HG03108 (cell line): ENCODE measurements at regions not wholly inside any gene's neighbourhood (a gene's known extent, or its start where the extent isn't known, plus 50 kb on each side); places are given as distances from the start of the nearest gene placed in this dataset.

ENCODE experiments used
- ATAC-seq: cut with Tn5 transposase; IDR thresholded peaks from one replicate; pipeline ENCODE4 v1.9.1; 2021; ENCODE audit warnings: moderate library complexity; ENCODE audit not compliant: unreplicated experiment

DNA sequence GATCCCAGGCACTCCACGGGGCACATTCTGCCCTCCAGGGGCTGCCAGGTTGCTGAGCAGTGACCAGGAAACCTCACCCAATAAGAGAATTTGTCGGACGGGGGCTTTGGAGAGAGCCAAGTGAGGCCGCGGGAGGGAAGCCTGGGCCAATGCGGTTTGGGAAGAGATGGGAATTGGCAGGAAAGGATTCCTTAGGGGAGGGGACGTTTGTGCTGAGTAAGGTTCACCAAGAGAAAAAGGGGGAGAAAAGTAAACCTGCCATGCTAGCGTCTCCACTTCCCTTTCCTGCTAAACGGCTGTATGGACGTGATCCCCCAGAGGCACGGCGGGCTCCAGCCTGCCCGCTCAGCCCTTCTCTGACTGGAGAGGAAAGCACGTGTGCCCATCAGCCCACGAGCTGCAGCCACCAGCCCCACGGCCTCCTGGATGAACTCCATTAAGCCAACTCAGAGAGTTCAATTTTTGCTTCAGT, 194.4 kb upstream of the ID2 start:
- peak; percentile 16 for ATAC-seq

DNA sequence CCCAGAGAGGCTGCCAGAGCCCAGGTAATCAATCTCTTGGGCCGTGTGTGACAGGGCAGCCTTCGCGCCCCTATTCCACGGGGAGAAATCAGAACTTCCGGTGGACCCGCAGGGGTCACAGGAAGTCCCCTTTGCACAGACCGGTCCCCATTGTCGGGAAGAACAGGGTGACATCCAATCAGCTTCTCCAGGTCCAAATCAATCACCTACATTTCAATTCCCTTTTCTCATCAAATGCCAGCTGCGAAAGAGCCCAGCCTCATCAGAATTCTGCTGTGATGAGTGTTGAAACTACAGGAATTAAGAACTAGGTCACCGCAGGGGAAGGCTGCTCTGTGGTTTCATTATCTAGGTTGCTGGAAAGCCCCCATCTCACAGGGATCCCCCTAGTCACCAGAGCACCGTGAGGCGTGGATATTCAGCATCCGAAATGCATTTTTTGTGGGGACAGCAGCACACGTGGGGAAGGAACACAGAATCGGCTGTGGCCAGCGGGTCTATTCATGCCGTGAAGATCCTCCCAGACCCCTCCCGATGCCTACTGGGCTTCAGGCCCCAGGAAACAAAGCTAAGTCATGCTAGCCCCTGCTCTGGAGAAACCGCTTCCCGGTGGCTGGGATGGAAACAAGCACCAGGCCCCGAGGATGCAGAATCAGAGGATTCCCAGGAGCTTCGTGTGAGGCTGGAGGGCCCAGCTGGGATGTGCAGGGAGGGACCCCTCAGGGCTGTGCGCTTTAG, 193.7 kb upstream of the ID2 start:
- ATAC-seq = peak; percentile 74

GRCh38 chr2:8489221-8489620, 192.6 kb upstream of the ID2 start:
- no peak for ATAC-seq

DNA sequence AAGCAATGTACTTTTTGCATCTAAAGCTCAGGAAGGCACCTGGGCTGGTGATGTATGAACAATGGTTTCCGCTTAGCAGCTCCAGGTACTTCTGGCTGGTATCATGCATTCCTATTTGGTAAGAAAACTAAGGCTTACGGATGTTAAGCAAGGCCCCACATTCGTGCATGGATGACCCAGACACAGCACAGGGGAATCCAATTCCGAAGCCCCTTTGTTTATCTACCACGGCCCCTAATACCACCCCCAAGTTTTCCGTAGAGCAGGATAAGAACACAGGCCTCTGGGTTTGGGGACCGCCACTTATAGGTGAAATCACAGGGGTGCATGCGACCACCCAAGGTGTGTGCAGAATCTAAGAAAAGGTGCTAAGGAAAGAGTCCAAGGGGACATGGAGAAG, 192.1 kb upstream of the ID2 start:
- no peak for ATAC-seq

GRCh38 chr2:8490166-8490721, 191.6 kb upstream of the ID2 start:
- ATAC-seq = no peak

DNA sequence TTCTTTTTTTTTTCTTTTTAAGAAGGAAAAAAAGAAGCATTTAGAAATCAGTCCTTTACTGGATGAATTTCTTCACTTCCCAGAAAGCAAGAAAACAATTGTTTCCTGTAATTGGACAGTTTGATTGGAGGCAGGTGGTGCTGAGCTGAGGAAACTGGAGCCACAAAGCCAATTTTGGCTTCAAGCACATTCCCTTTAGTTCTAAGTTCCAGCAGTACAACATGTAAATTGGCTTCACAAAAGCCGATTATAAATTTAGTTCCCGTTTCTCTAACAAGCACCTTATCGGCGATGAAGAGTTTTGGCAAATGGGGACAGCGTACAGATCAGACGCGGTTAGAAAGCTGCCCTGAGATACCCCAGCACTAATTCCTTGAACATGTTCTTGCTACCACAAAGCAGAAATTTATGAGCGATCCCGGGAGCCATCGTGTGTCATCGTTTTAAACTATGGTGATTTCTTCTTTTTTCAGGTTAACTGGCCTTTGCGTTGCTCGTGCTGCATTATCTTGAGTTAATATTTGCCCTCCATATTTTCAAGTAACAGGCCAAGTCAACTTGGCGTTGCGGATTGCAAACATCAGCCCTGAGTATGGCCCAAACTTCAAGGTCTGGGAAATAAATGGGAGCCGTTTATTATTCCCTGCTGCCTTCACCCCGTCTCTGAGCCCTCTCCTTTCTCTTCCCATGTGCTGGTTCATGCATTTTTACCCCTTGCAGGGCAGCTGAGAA, 190.4 kb upstream of the ID2 start:
- ATAC-seq = no peak

GRCh38 chr2:8494151-8494550, 187.7 kb upstream of the ID2 start:
- ATAC-seq = no peak

GRCh38 chr2:8494589-8494988, 187.3 kb upstream of the ID2 start:
- ATAC-seq = no peak

- ATAC-seq = no peak
Measured at GRCh38 chr2:8495189-8495989, 186.5 kb upstream of the ID2 start.

DNA sequence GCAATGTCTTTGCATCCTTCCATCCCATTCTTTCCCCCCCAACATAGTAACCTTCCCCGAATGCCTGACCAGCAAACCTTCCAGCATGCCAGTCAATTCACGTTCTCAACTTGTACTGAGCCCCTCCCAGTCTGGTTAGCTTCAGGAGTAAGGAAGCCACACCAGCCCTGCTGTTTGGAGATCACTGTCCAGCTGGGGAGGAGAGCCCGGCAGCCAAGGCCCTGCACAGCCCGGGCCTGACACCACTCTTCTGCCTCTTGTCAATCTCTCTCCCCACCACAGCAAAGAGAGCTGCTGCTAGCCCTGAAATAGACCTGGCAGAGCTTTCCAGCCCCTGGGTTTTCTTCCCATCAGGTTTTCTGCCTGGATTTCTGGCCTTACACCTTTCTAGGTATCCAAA, 185.8 kb upstream of the ID2 start:
- no peak for ATAC-seq

GRCh38 chr2:8496617-8497016, 185.2 kb upstream of the ID2 start:
- no peak for ATAC-seq

DNA sequence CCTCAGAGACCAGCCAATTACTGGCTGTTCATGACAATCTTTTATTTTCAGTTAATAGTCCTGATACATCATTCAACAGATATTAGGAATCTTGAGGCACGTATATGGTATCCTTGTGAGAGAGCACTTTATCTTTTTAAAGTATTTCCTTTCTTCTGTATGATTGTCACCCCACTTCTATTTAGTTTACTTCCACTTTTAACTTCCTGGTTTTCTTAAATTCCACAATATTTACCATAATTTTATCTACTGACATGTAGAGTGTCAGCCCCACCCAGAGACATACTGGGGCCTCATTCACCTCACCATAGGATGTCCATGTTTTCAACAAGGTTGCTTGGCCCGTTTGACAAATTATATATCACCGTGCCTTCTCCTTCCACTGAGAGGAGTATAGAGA, 182.9 kb upstream of the ID2 start:
- ATAC-seq = no peak

- no peak for ATAC-seq
Measured at GRCh38 chr2:8500124-8501054, 181.5 kb upstream of the ID2 start.

- no peak for ATAC-seq
Measured at GRCh38 chr2:8501061-8501720, 180.7 kb upstream of the ID2 start.

DNA sequence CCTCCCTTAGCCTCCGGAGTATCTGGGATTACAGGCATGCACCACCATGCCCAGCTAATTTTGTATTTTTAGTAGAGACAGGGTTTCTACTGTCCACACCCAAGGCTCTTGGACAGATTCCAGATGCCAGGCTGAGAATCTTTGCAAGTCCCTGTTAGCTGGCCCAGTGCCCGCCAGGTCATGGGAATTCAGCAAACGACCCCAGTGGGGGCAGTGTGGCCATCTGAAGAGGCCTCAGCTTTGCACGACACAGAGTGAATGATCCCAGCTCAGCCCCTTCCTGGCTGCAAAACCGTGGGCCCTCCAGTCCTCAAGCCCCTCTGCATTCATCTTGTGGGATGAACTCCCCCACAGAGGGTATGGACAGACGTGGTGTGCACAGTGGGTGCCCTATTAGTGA, 179.5 kb upstream of the ID2 start:
- no peak for ATAC-seq

DNA sequence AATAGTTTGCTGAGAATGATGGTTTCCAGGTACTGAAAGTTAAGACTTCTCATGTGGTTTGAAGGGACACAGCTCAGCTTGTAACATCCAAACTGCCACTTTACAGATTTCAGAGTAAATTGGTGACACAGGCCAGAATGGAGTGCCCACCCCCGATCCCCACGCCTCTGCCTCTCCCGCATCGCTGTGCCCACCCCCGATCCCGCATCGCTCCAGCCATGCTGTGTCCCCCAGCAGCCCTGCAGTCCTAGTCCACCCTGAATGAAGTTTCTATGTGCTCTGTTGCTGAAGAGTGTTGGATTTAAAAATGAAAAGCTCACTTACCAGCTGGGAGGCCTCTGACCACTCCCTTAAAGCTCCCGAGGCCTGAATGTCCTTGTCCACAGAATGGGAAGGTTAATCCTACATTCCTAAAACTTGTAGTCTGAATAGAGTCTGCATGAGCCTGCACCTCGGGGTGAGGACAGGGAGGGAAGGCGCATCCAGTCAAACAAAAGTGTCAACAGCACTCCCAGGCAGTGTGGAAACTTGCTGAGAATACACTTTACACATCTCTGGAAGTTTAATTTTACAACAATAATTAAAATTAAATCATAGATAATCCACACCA, 176.4 kb upstream of the ID2 start:
- ATAC-seq = no peak

DNA sequence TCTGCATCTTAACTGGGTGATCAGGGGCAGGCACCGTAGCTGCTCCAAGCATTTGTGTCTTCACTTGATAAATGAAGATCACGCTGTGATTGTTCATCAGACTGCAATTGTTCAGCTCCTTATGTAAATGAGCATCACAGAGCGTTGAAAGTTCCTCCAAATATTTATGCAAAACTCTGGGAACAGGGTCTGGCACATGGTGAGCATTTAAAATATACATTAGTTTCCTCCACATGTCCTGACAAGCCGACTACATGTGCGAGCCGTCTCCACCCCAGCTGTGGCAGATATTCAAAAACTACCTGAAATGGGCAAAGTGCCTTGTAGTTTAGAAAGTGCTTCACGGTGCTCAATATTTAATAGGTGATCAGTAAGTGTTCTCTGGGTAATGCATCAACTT, 175.1 kb upstream of the ID2 start:
- ATAC-seq = no peak

- no peak for ATAC-seq
Measured at GRCh38 chr2:8508766-8509165, 173.1 kb upstream of the ID2 start.

DNA sequence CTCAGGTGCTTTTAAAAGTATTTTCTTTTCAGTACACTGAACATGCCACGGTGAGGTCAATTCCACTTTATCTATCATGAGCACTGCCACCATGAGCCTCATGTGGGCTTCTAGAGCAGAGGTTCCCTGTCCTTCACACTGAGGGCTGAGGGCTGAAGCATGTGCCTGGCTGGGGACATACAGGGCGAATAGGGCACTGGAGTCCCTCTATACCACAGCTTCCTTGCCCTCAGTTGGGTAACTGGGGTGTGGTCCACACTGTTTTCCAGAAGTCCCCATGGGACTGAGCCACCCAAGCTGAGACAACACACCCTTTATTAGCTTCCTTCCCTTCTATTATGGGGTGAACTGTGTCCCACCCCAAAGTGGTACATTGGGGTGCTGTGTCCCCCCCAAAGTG, 172.2 kb upstream of the ID2 start:
- ATAC-seq = no peak
